ENCODE measurements at regions not wholly inside any gene's neighbourhood (a gene's known extent, or its start where the extent isn't known, plus 50 kb on each side); places are given as distances from the start of the nearest gene placed in this dataset.

DNA sequence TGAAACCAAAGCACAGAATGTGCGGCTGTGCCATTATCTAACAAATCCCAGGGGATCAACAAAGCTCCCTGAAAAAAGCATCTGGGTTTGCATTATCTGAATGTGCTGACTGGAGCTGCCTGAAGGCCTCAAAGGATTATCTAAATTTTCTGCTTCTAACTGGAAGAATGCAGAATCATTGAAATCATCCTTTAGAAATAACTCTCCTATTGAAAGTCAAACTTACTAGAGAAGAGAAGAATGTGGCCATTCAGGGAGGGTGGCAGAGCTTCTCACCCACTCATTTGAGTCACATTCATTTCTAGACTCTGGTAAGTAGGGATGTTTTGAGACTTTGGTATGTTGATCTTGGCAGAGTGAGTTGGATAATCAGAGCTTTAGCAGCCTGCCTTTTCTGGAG lies 220.6 kb upstream of the RGS6 start:
- Histone ChIP-seq H3K36me3 (ENCODE audit: control insufficient read depth in 2 of 3, insufficient read depth in 3 of 3, low read length in 3 of 3) (peaks cover 0 to 7% (median 5%) of the 10 kb centered on the region in 3 donors), H3K27me3 (ENCODE audit: control insufficient read depth, insufficient read depth, low read length) (no peaks in the 10 kb centered on the region), H3K4me3 (ENCODE audit: low read length in 3 of 3) (no peak overlapping the region), H3K4me1 (ENCODE audit: control insufficient read depth in 2 of 3, insufficient read depth in 2 of 3, low read depth in 1 of 3, low read length in 3 of 3) (peaks cover 0 to 4% (median 0%) of the 10 kb centered on the region in 3 donors), H3K9ac (ENCODE audit: low read length in 3 of 3) (no peak overlapping the region), H3K27ac (ENCODE audit: low read depth in 2 of 2, low read length in 2 of 2) (no peak overlapping the region), H3K9me3 (ENCODE audit: control insufficient read depth in 2 of 3, insufficient read depth in 1 of 3, low read length in 3 of 3) (no peaks in the 10 kb centered on the region)
- TF ChIP-seq, protein P1, sequence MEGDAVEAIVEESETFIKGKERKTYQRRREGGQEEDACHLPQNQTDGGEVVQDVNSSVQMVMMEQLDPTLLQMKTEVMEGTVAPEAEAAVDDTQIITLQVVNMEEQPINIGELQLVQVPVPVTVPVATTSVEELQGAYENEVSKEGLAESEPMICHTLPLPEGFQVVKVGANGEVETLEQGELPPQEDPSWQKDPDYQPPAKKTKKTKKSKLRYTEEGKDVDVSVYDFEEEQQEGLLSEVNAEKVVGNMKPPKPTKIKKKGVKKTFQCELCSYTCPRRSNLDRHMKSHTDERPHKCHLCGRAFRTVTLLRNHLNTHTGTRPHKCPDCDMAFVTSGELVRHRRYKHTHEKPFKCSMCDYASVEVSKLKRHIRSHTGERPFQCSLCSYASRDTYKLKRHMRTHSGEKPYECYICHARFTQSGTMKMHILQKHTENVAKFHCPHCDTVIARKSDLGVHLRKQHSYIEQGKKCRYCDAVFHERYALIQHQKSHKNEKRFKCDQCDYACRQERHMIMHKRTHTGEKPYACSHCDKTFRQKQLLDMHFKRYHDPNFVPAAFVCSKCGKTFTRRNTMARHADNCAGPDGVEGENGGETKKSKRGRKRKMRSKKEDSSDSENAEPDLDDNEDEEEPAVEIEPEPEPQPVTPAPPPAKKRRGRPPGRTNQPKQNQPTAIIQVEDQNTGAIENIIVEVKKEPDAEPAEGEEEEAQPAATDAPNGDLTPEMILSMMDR (IDR thresholded peaks at IDR 0.05; ENCODE audit: borderline replicate concordance, extremely low read depth, insufficient read depth) = no peak
- intact Hi-C loops (cut with DNase I) = no loop called here
- no peak for FAIRE-seq
- peak in 2 of 5 donors; percentile 25 to 60 for DNase-seq

GRCh38 chr14:71712478-71712877 lies 219.8 kb upstream of the RGS6 start:
- no peaks in the 10 kb centered on the region for H3K9me3 ChIP-seq (ENCODE audit: control insufficient read depth in 2 of 3, insufficient read depth in 1 of 3, low read length in 3 of 3)
- peaks cover 0 to 8% (median 5%) of the 10 kb centered on the region in 3 donors for H3K36me3 ChIP-seq (ENCODE audit: control insufficient read depth in 2 of 3, insufficient read depth in 3 of 3, low read length in 3 of 3)
- FAIRE-seq = no peak
- H3K27ac ChIP-seq (ENCODE audit: low read depth in 2 of 2, low read length in 2 of 2) = no peak overlapping the region
- DNase-seq = no peak
- peaks cover 0 to 4% (median 0%) of the 10 kb centered on the region in 3 donors for H3K4me1 ChIP-seq (ENCODE audit: control insufficient read depth in 2 of 3, insufficient read depth in 2 of 3, low read depth in 1 of 3, low read length in 3 of 3)
- H3K4me3 ChIP-seq (ENCODE audit: low read length in 3 of 3) = no peak overlapping the region
- no peak overlapping the region for H3K9ac ChIP-seq (ENCODE audit: low read length in 3 of 3)
- H3K27me3 ChIP-seq (ENCODE audit: control insufficient read depth, insufficient read depth, low read length) = no peaks in the 10 kb centered on the region
- TF ChIP-seq, protein P1 (IDR thresholded peaks at IDR 0.05; ENCODE audit: borderline replicate concordance, extremely low read depth, insufficient read depth) = no peak
- intact Hi-C loops (cut with DNase I) = no loop called here

DNA sequence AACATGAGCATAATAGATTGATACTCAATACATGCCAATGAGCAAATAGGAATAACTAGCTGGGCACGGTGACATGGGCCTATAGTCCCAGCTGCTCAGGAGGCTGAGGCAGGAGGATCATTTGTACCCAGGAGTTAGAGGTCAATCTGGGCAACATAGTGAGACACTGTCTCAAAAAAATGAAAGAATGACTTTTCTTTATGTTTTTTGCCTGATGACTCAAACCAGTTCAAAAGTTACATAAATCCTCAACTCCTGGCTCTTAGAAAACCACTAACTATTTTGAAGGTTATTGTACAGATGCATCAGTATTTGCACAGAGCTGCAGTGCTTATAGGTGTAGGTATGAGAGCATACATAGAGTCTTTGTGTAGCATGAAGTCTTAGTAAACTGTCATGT lies 219.2 kb upstream of the RGS6 start:
- Histone ChIP-seq H3K27ac (ENCODE audit: low read depth in 2 of 2, low read length in 2 of 2) (no peak overlapping the region), H3K4me1 (ENCODE audit: control insufficient read depth in 2 of 3, insufficient read depth in 2 of 3, low read depth in 1 of 3, low read length in 3 of 3) (peaks cover 0 to 4% (median 0%) of the 10 kb centered on the region in 3 donors), H3K36me3 (ENCODE audit: control insufficient read depth in 2 of 3, insufficient read depth in 3 of 3, low read length in 3 of 3) (peaks cover 0 to 8% (median 5%) of the 10 kb centered on the region in 3 donors), H3K27me3 (ENCODE audit: control insufficient read depth, insufficient read depth, low read length) (no peaks in the 10 kb centered on the region), H3K9me3 (ENCODE audit: control insufficient read depth in 2 of 3, insufficient read depth in 1 of 3, low read length in 3 of 3) (no peaks in the 10 kb centered on the region), H3K9ac (ENCODE audit: low read length in 3 of 3) (no peak overlapping the region), H3K4me3 (ENCODE audit: low read length in 3 of 3) (no peak overlapping the region)
- DNase-seq = no peak
- no peak for FAIRE-seq
- intact Hi-C loops (cut with DNase I) = no loop called here
- TF ChIP-seq, protein P1 (IDR thresholded peaks at IDR 0.05; ENCODE audit: borderline replicate concordance, extremely low read depth, insufficient read depth) = no peak

DNA sequence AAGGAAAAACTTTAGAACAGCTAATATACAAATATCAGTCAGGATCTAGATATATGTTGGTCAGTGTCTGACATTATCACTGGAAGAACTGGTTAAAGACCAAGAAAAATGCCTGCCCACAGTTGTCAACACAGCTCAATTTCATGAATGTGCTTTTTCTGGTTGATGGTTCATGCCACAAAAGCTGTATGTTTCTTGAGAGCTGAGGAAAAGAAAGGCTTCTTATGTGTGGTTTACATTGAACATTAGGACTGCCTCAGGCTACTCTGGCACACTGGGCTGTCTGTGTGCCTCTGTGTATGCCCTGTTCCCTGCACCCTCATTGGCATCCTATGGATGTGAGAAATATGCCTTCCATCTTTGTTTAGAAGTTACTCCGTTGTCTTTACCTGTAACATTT lies 218.8 kb upstream of the RGS6 start:
- TF ChIP-seq, protein P1 (IDR thresholded peaks at IDR 0.05; ENCODE audit: borderline replicate concordance, extremely low read depth, insufficient read depth) = no peak
- Histone ChIP-seq H3K27me3 (ENCODE audit: control insufficient read depth, insufficient read depth, low read length) (no peaks in the 10 kb centered on the region), H3K27ac (ENCODE audit: low read depth in 2 of 2, low read length in 2 of 2) (no peak overlapping the region), H3K36me3 (ENCODE audit: control insufficient read depth in 2 of 3, insufficient read depth in 3 of 3, low read length in 3 of 3) (peaks cover 0 to 8% (median 5%) of the 10 kb centered on the region in 3 donors), H3K9me3 (ENCODE audit: control insufficient read depth in 2 of 3, insufficient read depth in 1 of 3, low read length in 3 of 3) (no peaks in the 10 kb centered on the region), H3K9ac (ENCODE audit: low read length in 3 of 3) (no peak overlapping the region), H3K4me1 (ENCODE audit: control insufficient read depth in 2 of 3, insufficient read depth in 2 of 3, low read depth in 1 of 3, low read length in 3 of 3) (peaks cover 0 to 4% (median 0%) of the 10 kb centered on the region in 3 donors), H3K4me3 (ENCODE audit: low read length in 3 of 3) (no peak overlapping the region)
- intact Hi-C loops (cut with DNase I) = no loop called here
- FAIRE-seq = no peak
- no peak for DNase-seq

Data from kidney (tissue), 13 donors.